ENCODE measurements at regions not wholly inside any gene's neighbourhood (a gene's known extent, or its start where the extent isn't known, plus 50 kb on each side); places are given as distances from the start of the nearest gene placed in this dataset.
"Not testable (repeated sequence)": the region's sequence is repeated elsewhere in the genome, so short reads cannot be mapped to it uniquely, and the experiment has no call there.

GRCh38 chr7:149674728-149675385 lies 98.5 kb downstream of the ZNF467 start:
- not testable (repeated sequence) for TF ChIP-seq EZH2phosphoT487 (IDR thresholded peaks at IDR 0.05; ENCODE audit: insufficient read depth, low read depth); EZH2 (IDR thresholded peaks at IDR 0.05; ENCODE audit: insufficient read depth, poor library complexity, severe bottlenecking)

All from GM23248 (cell line).